HEK293T (cell line): ENCODE measurements at regions not wholly inside any gene's neighbourhood (a gene's known extent, or its start where the extent isn't known, plus 50 kb on each side); places are given as distances from the start of the nearest gene placed in this dataset.

Experiments used
- ARNT ChIP-seq: fragments of 450-650 bp; IDR thresholded peaks from 2 replicates; pipeline ENCODE4 v1.6.1; 2017; ENCODE audit warnings: mild to moderate bottlenecking
- FOXA1 ChIP-seq: fragments of 450-650 bp; IDR thresholded peaks from 2 replicates; pipeline ENCODE4 v1.6.1; 2016; ENCODE audit warnings: mild to moderate bottlenecking
- FOXK2 ChIP-seq: fragments of 450-650 bp; IDR thresholded peaks from 2 replicates; pipeline ENCODE4 v1.6.1; 2016; ENCODE audit warnings: mild to moderate bottlenecking
- FOXM1 ChIP-seq: fragments of 450-650 bp; IDR thresholded peaks from 2 replicates; pipeline ENCODE4 v1.6.1; 2017; ENCODE audit warnings: mild to moderate bottlenecking, borderline replicate concordance
- SP1 ChIP-seq: fragments of 450-650 bp; IDR thresholded peaks from 2 replicates; pipeline ENCODE4 v1.6.1; 2017
- SUZ12 ChIP-seq: fragments of 450-650 bp; IDR thresholded peaks from 2 replicates; pipeline ENCODE4 v1.6.1; 2016; ENCODE audit warnings: mild to moderate bottlenecking
- ZNF384 ChIP-seq: fragments of 450-650 bp; IDR thresholded peaks from 2 replicates; pipeline ENCODE4 v1.6.1; 2016
- TF ChIP-seq, protein P1 (sequence below): fragments of 450-650 bp; IDR thresholded peaks from 2 replicates; pipeline ENCODE4 v1.6.1; 2016

DNA sequence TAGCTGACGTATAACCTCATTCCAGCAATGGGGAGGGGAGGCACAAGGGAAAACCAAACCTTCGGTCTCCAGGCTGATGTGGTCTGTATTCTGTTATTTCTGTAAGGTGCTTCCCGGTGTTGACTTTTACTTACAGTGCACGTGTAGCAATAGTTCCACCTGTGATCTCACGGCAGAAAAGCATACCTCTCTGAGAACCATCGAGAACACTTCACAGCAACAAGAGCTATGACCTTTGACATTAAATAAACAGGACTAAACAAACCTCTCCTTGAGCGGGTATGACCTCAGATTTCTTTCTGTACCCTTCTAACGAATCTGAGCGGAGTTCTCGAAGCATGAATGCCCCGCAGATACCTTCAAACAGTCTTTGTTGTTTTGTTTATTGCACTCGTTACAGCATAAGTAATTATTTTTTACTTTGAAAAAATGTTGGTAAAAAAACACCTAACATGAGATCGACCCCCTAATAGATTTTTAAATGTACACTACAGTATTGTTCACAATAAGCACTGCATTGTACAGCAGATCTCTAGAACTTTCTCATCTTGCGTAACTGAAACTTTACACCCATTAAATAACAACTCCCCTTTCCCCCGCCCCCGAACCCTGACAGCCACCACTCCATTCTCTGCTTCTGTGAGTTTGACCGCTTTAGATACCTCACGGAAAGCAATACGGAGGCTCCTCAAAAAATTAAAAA lies 282.3 kb downstream of the GATA3 start:
- TF ChIP-seq ARNT (no peak), FOXK2 (no peak), FOXM1 (no peak), SP1 (no peak), SUZ12 (no peak), FOXA1 (no peak), ZNF384 (no peak)
- TF ChIP-seq, protein P1, sequence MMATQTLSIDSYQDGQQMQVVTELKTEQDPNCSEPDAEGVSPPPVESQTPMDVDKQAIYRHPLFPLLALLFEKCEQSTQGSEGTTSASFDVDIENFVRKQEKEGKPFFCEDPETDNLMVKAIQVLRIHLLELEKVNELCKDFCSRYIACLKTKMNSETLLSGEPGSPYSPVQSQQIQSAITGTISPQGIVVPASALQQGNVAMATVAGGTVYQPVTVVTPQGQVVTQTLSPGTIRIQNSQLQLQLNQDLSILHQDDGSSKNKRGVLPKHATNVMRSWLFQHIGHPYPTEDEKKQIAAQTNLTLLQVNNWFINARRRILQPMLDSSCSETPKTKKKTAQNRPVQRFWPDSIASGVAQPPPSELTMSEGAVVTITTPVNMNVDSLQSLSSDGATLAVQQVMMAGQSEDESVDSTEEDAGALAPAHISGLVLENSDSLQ, result no peak
